H9 (cell line): ENCODE measurements at regions not wholly inside any gene's neighbourhood (a gene's known extent, or its start where the extent isn't known, plus 50 kb on each side); places are given as distances from the start of the nearest gene placed in this dataset.

ENCODE experiments used
- DNase-seq: peaks from one replicate; pipeline ENCODE4 v3.0.0-alpha.2; 2017
- H2AFZ ChIP-seq: one replicate; pipeline ENCODE4 v1.6.1; 2013; ENCODE audit warnings: mild to moderate bottlenecking, low read length, control low read depth, moderate library complexity
- H2AK5ac ChIP-seq: 2 replicates; pipeline ENCODE4 v1.6.1; 2013; ENCODE audit warnings: low read length, control low read depth, mixed read lengths; ENCODE audit not compliant: insufficient read length
- H2BK120ac ChIP-seq: one replicate; pipeline ENCODE4 v1.6.1; 2013; ENCODE audit warnings: low read depth, mild to moderate bottlenecking, low read length, control low read depth, inconsistent platforms; ENCODE audit not compliant: poor library complexity, severe bottlenecking
- H2BK12ac ChIP-seq: 2 replicates; pipeline ENCODE4 v1.6.1; 2013; ENCODE audit warnings: low read length, control low read depth, mixed read lengths, low read depth; ENCODE audit not compliant: insufficient read length
- H2BK15ac ChIP-seq: 2 replicates; pipeline ENCODE4 v1.6.1; 2013; ENCODE audit warnings: low read depth, low read length, control low read depth
- H2BK20ac ChIP-seq: one replicate; pipeline ENCODE4 v1.6.1; 2013; ENCODE audit warnings: low read depth, mild to moderate bottlenecking, low read length, control low read depth, inconsistent platforms; ENCODE audit not compliant: poor library complexity, severe bottlenecking
- H2BK5ac ChIP-seq: 2 replicates; pipeline ENCODE4 v1.6.1; 2013; ENCODE audit warnings: low read length, control low read depth, mixed read lengths; ENCODE audit not compliant: insufficient read length
- H3K14ac ChIP-seq: 2 replicates; pipeline ENCODE4 v1.6.1; 2013; ENCODE audit warnings: low read length, control low read depth; ENCODE audit not compliant: insufficient read depth
- H3K18ac ChIP-seq: 2 replicates; pipeline ENCODE4 v1.6.1; 2013; ENCODE audit warnings: low read depth, mild to moderate bottlenecking, mixed read lengths, low read length, control low read depth; ENCODE audit not compliant: insufficient read length
- H3K23ac ChIP-seq: 2 replicates; pipeline ENCODE4 v1.6.1; 2013; ENCODE audit warnings: low read length, control low read depth, mixed read lengths, low read depth; ENCODE audit not compliant: insufficient read length
- H3K23me2 ChIP-seq: 2 replicates; pipeline ENCODE4 v1.6.1; 2013; ENCODE audit warnings: low read depth, mild to moderate bottlenecking, mixed read lengths, low read length, control low read depth; ENCODE audit not compliant: insufficient read length, poor library complexity, severe bottlenecking
- H3K27ac ChIP-seq: 2 replicates; pipeline ENCODE4 v1.5.1; 2013; ENCODE audit warnings: low read length, control low read depth, mixed read lengths, low read depth; ENCODE audit not compliant: insufficient read length
- H3K27me3 ChIP-seq: 2 replicates; pipeline ENCODE4 v1.6.1; 2013; ENCODE audit warnings: low read length, control low read depth, inconsistent platforms; ENCODE audit not compliant: insufficient read depth
- H3K4ac ChIP-seq: 2 replicates; pipeline ENCODE4 v1.6.1; 2013; ENCODE audit warnings: low read depth, mild to moderate bottlenecking, control low read depth, inconsistent platforms, low read length, moderate library complexity
- H3K4me1 ChIP-seq: 2 replicates; pipeline ENCODE4 v1.6.1; 2013; ENCODE audit warnings: low read length, control low read depth, inconsistent platforms; ENCODE audit not compliant: insufficient read depth
- H3K4me2 ChIP-seq: 2 replicates; pipeline ENCODE4 v1.6.1; 2013; ENCODE audit warnings: low read length, control low read depth, mixed read lengths; ENCODE audit not compliant: insufficient read length, insufficient read depth
- H3K56ac ChIP-seq: 2 replicates; pipeline ENCODE4 v1.6.1; 2013; ENCODE audit warnings: low read depth, mild to moderate bottlenecking, mixed read lengths, low read length, control low read depth; ENCODE audit not compliant: insufficient read length
- H3K79me1 ChIP-seq: 2 replicates; pipeline ENCODE4 v1.6.1; 2013; ENCODE audit warnings: low read depth, mild to moderate bottlenecking, moderate library complexity, low read length, control low read depth, inconsistent platforms; ENCODE audit not compliant: insufficient read depth, poor library complexity, severe bottlenecking
- H3K79me2 ChIP-seq: 2 replicates; pipeline ENCODE4 v1.6.1; 2013; ENCODE audit warnings: low read length, control low read depth, inconsistent platforms; ENCODE audit not compliant: insufficient read depth
- H3K9ac ChIP-seq: 2 replicates; pipeline ENCODE4 v1.6.1; 2013; ENCODE audit warnings: low read length, control low read depth, mixed read lengths; ENCODE audit not compliant: insufficient read length; ENCODE audit errors: extremely low read depth
- H3K9me3 ChIP-seq: one replicate; pipeline ENCODE4 v1.6.1; 2013; ENCODE audit warnings: low read depth, low read length, inconsistent platforms; ENCODE audit not compliant: control insufficient read depth
- H3T11ph ChIP-seq: one replicate; pipeline ENCODE4 v1.6.1; 2013; ENCODE audit warnings: mild to moderate bottlenecking, low read length, control low read depth, inconsistent platforms
- H4K20me1 ChIP-seq: one replicate; pipeline ENCODE4 v1.6.1; 2013; ENCODE audit not compliant: control insufficient read depth, insufficient read length, insufficient read depth
- H4K5ac ChIP-seq: 2 replicates; pipeline ENCODE4 v1.6.1; 2013; ENCODE audit warnings: low read depth, mild to moderate bottlenecking, mixed read lengths, low read length, control low read depth; ENCODE audit not compliant: insufficient read length
- H4K8ac ChIP-seq: replicated peaks from 2 replicates; pipeline ENCODE4 v1.6.1; 2013; ENCODE audit warnings: low read length, control low read depth, mixed read lengths, low read depth; ENCODE audit not compliant: insufficient read length
- H4K91ac ChIP-seq: 2 replicates; pipeline ENCODE4 v1.6.1; 2013; ENCODE audit warnings: low read depth, mild to moderate bottlenecking, moderate library complexity, mixed read lengths, low read length, control low read depth; ENCODE audit not compliant: insufficient read length
- H3K27ac Mint-ChIP-seq, 3 experiments: 2 replicates in 2 of 3; 3 replicates in 1 of 3; pipeline ENCODE4 v1.8.0; 2020 to 2021; ENCODE audit warnings: mixed read lengths in 3 of 3, mild to moderate bottlenecking in 1 of 3, moderate library complexity in 1 of 3
- H3K27me3 Mint-ChIP-seq: 2 replicates; pipeline ENCODE4 v1.8.0; 2021; ENCODE audit warnings: low read depth, mild to moderate bottlenecking, moderate library complexity, mixed read lengths
- H3K36me3 Mint-ChIP-seq, 3 experiments: 2 replicates in 2 of 3; 3 replicates in 1 of 3; pipeline ENCODE4 v1.8.0; 2020 to 2021; ENCODE audit warnings: low read depth in 3 of 3, mixed read lengths in 3 of 3; ENCODE audit not compliant: insufficient read depth in 1 of 3
- H3K4me1 Mint-ChIP-seq, 2 experiments: 2 replicates each; pipeline ENCODE4 v1.8.0; 2020; ENCODE audit warnings: mixed read lengths in 2 of 2
- H3K4me3 Mint-ChIP-seq, 2 experiments: 2 replicates in 1 of 2; 3 replicates in 1 of 2; pipeline ENCODE4 v1.8.0; 2020 to 2021; ENCODE audit warnings: mild to moderate bottlenecking in 2 of 2, mixed read lengths in 2 of 2, moderate library complexity in 1 of 2
- H3K9me3 Mint-ChIP-seq, 2 experiments: 2 replicates in 1 of 2; 3 replicates in 1 of 2; pipeline ENCODE4 v1.8.0; 2020; ENCODE audit warnings: mild to moderate bottlenecking in 2 of 2, mixed read lengths in 2 of 2, moderate library complexity in 1 of 2
- CTCF ChIP-seq: fragments of 200-600 bp; sonication (generic); conservative IDR thresholded peaks from 3 replicates; pipeline ENCODE4 v1.8.0; 2021; ENCODE audit warnings: antibody characterized with exemption, mild to moderate bottlenecking
- WGBS: extraction: QIAGEN DNeasy Blood & Tissue Kit; methylation state at CpG from one replicate; pipeline ENCODE4 v1.1.7; 2013; ENCODE audit warnings: missing lambda C conversion rate, low lambda C conversion rate, mixed read lengths; ENCODE audit not compliant: insufficient read length; ENCODE audit errors: extremely low coverage; 5-methylcytosine and 5-hydroxymethylcytosine counted together

- Mint-ChIP-seq H3K27me3 (no peaks in the 10 kb centered on the region), H3K4me1 (peaks cover 3 to 9% of the 10 kb centered on the region in 2 experiments), H3K4me3 (no peak overlapping the region), H3K9me3 (no peaks in the 10 kb centered on the region; a peak in 2 of 5 replicates), H3K27ac (no peak overlapping the region), H3K36me3 (no peaks in the 10 kb centered on the region; a peak in 1 of 7 replicates)
- H2BK120ac ChIP-seq: no peak overlapping the region
- H3K4me2 ChIP-seq: no peak overlapping the region
- H4K91ac ChIP-seq: no peak overlapping the region
- H3K18ac ChIP-seq: no peak overlapping the region
- H3K14ac ChIP-seq: no peak overlapping the region
- H3K27ac ChIP-seq: no peak overlapping the region
- DNase-seq: no peak
- H3K23me2 ChIP-seq: no peaks in the 10 kb centered on the region
- no CpG with 5 or more reads among the region's 4 CpGs for WGBS
- no peak overlapping the region for H2AFZ ChIP-seq
- no peak overlapping the region for H3K4ac ChIP-seq
- no peaks in the 10 kb centered on the region for H3K9me3 ChIP-seq
- no peak overlapping the region for H2BK15ac ChIP-seq
- no peak overlapping the region for H2BK5ac ChIP-seq
- no peaks in the 10 kb centered on the region for H3K4me1 ChIP-seq
- no peaks in the 10 kb centered on the region for H3K79me2 ChIP-seq
- H2BK12ac ChIP-seq: no peak overlapping the region
- H3K56ac ChIP-seq: no peak overlapping the region
- H3K27me3 ChIP-seq: no peaks in the 10 kb centered on the region
- H4K20me1 ChIP-seq: no peaks in the 10 kb centered on the region
- no peaks in the 10 kb centered on the region for H3K79me1 ChIP-seq
- H3K23ac ChIP-seq: no peak overlapping the region
- H4K8ac ChIP-seq: no peak overlapping the region
- H2BK20ac ChIP-seq: no peak overlapping the region
- H4K5ac ChIP-seq: no peak overlapping the region
- H2AK5ac ChIP-seq: no peak overlapping the region
- TF ChIP-seq CTCF: no peak
- H3T11ph ChIP-seq: no peak overlapping the region
- no peak overlapping the region for H3K9ac ChIP-seq
These were observed 145.5 kb downstream of the KLF6 start for GRCh38 chr10:3639546-3639945.
